Glutamatergic neuron (in vitro differentiated cells): ENCODE measurements at regions not wholly inside any gene's neighbourhood (a gene's known extent, or its start where the extent isn't known, plus 50 kb on each side); places are given as distances from the start of the nearest gene placed in this dataset.

Source experiments
- DNase-seq: peaks from one replicate; pipeline ENCODE4 v3.0.0; 2022
- H3K27ac Mint-ChIP-seq: one replicate; pipeline ENCODE4 v1.8.0; 2020; ENCODE audit warnings: mild to moderate bottlenecking, mixed read lengths, inconsistent platforms; ENCODE audit not compliant: unreplicated experiment
- H3K27me3 Mint-ChIP-seq: one replicate; pipeline ENCODE4 v1.8.0; 2020; ENCODE audit warnings: mild to moderate bottlenecking, moderate library complexity, mixed read lengths, inconsistent platforms; ENCODE audit not compliant: unreplicated experiment
- H3K36me3 Mint-ChIP-seq: one replicate; pipeline ENCODE4 v1.8.0; 2020; ENCODE audit warnings: mild to moderate bottlenecking, mixed read lengths, inconsistent platforms; ENCODE audit not compliant: unreplicated experiment
- H3K4me1 Mint-ChIP-seq: one replicate; pipeline ENCODE4 v1.8.0; 2020; ENCODE audit warnings: mild to moderate bottlenecking, low read depth, mixed read lengths, inconsistent platforms; ENCODE audit not compliant: unreplicated experiment
- H3K4me3 Mint-ChIP-seq: one replicate; pipeline ENCODE4 v1.8.0; 2020; ENCODE audit warnings: mild to moderate bottlenecking, mixed read lengths, inconsistent platforms; ENCODE audit not compliant: unreplicated experiment
- H3K9me3 Mint-ChIP-seq: one replicate; pipeline ENCODE4 v1.8.0; 2020; ENCODE audit warnings: mild to moderate bottlenecking, moderate library complexity, mixed read lengths, inconsistent platforms; ENCODE audit not compliant: unreplicated experiment
- CTCF ChIP-seq: fragments of 200-600 bp; sonication (generic); IDR thresholded peaks from one replicate; pipeline ENCODE4 v1.5.0; 2021; ENCODE audit not compliant: partially characterized antibody, unreplicated experiment

- peaks cover 8% of the 10 kb centered on the region for H3K4me1 Mint-ChIP-seq
- no peak for DNase-seq
- H3K36me3 Mint-ChIP-seq, result no peaks in the 10 kb centered on the region
- peaks cover 3% of the 10 kb centered on the region for H3K27me3 Mint-ChIP-seq
- TF ChIP-seq CTCF, result no peak
- no peaks in the 10 kb centered on the region for H3K9me3 Mint-ChIP-seq
- no peak overlapping the region for H3K27ac Mint-ChIP-seq
- no peak overlapping the region for H3K4me3 Mint-ChIP-seq
Observed at GRCh38 chr18:42351455-42351854, 396.4 kb downstream of the PIK3C3 start.

GRCh38 chr18:42360716-42361115, 405.7 kb downstream of the PIK3C3 start:
- H3K9me3 Mint-ChIP-seq, result no peaks in the 10 kb centered on the region
- DNase-seq, result no peak

GRCh38 chr18:42363446-42364441, 408.7 kb downstream of the PIK3C3 start:
- peak overlapping the region; percentile 90 for H3K27ac Mint-ChIP-seq
- H3K27me3 Mint-ChIP-seq, result peaks cover 2% of the 10 kb centered on the region
- peaks cover 2% of the 10 kb centered on the region for H3K9me3 Mint-ChIP-seq
- peaks cover 4% of the 10 kb centered on the region for H3K36me3 Mint-ChIP-seq
- H3K4me1 Mint-ChIP-seq, result peaks cover 24% of the 10 kb centered on the region
- no peak for TF ChIP-seq CTCF
- DNase-seq, result peak; percentile 23
- peak overlapping the region; percentile 25 for H3K4me3 Mint-ChIP-seq

More at GRCh38 chr18:42360716-42361115, 405.7 kb downstream of the PIK3C3 start:
- TF ChIP-seq CTCF, result no peak
- no peak overlapping the region for H3K4me3 Mint-ChIP-seq
- no peak overlapping the region for H3K27ac Mint-ChIP-seq
- H3K4me1 Mint-ChIP-seq, result peaks cover 21% of the 10 kb centered on the region
- H3K27me3 Mint-ChIP-seq, result no peaks in the 10 kb centered on the region
- H3K36me3 Mint-ChIP-seq, result no peaks in the 10 kb centered on the region

- H3K9me3 Mint-ChIP-seq, result peaks cover 2% of the 10 kb centered on the region
- TF ChIP-seq CTCF, result no peak
- H3K27ac Mint-ChIP-seq, result no peak overlapping the region
- DNase-seq, result no peak
- peaks cover 4% of the 10 kb centered on the region for H3K36me3 Mint-ChIP-seq
- no peak overlapping the region for H3K4me3 Mint-ChIP-seq
- peaks cover 24% of the 10 kb centered on the region for H3K4me1 Mint-ChIP-seq
- H3K27me3 Mint-ChIP-seq, result peaks cover 2% of the 10 kb centered on the region
Observed at GRCh38 chr18:42364766-42365165, 409.7 kb downstream of the PIK3C3 start.

- TF ChIP-seq CTCF, result no peak
- no peak overlapping the region for H3K27ac Mint-ChIP-seq
- no peak overlapping the region for H3K4me3 Mint-ChIP-seq
- peaks cover 2% of the 10 kb centered on the region for H3K9me3 Mint-ChIP-seq
- peaks cover 4% of the 10 kb centered on the region for H3K36me3 Mint-ChIP-seq
- no peak for DNase-seq
- H3K27me3 Mint-ChIP-seq, result peaks cover 2% of the 10 kb centered on the region
- H3K4me1 Mint-ChIP-seq, result peaks cover 24% of the 10 kb centered on the region
Observed at GRCh38 chr18:42365591-42365990, 410.6 kb downstream of the PIK3C3 start.
